Adrenal gland (tissue), 5 donors: ENCODE measurements at regions not wholly inside any gene's neighbourhood (a gene's known extent, or its start where the extent isn't known, plus 50 kb on each side); places are given as distances from the start of the nearest gene placed in this dataset.

Experiments used
- CTCF ChIP-seq, 6 experiments: fragments of 450-650 bp in 4 of 6; fragments of 200-600 bp in 2 of 6; sonication (generic) in 1 of 6; IDR thresholded peaks; 1 replicate in 5 of 6; 2 replicates in 1 of 6; pipeline versions ENCODE4 v1.5.1 to v1.8.0; 2016 to 2021; ENCODE audit warnings: antibody characterized with exemption in 6 of 6, mild to moderate bottlenecking in 2 of 6, moderate library complexity in 1 of 6
- POLR2A ChIP-seq, 2 donors: fragments of 450-650 bp; IDR thresholded peaks; one replicate each; pipeline ENCODE4 v1.6.1; 2017; ENCODE audit warnings: antibody characterized with exemption in 2 of 2, mild to moderate bottlenecking in 2 of 2, moderate library complexity in 1 of 2
- donor health status: DM: no; HTN: no; CAD: no.

- no peak for TF ChIP-seq POLR2A (IDR thresholded peaks at IDR 0.05)
- TF ChIP-seq CTCF (IDR thresholded peaks at IDR 0.05), result no peak
Observed at GRCh38 chr18:5643288-5643687, 99.5 kb upstream of the EPB41L3 start.
